ENCODE measurements at regions not wholly inside any gene's neighbourhood (a gene's known extent, or its start where the extent isn't known, plus 50 kb on each side); places are given as distances from the start of the nearest gene placed in this dataset.

DNA sequence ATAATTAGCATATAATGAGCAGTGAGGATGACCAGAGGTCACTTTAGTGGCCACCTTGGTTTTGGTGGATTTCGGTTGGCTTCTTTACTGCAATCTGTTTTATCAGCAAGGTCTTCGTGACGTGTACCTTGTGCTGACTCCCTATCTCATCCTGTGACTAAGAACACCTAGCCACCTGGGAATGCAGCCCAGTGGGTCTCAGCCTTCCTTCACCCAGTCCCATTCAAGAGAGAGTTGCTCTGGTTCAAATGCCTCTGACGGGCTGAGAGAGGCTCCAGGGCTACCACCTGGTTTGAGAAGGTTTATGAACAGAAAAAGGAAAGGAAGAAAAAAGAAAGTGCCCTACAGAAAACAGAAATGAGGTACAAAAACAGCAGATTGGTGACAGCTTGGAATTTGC lies 738.7 kb downstream of the SOCS6 start:
- Histone ChIP-seq H3K9me3 (no peaks in the 10 kb centered on the region), H3K27ac (no peak overlapping the region), H3K27me3 (ENCODE audit: low read depth) (no peaks in the 10 kb centered on the region), H3K4me1 (no peaks in the 10 kb centered on the region), H3K36me3 (no peaks in the 10 kb centered on the region), H3K4me3 (no peak overlapping the region)
- intact Hi-C loops (cut with DNase I): no loop called here
- TF ChIP-seq, protein P1, sequence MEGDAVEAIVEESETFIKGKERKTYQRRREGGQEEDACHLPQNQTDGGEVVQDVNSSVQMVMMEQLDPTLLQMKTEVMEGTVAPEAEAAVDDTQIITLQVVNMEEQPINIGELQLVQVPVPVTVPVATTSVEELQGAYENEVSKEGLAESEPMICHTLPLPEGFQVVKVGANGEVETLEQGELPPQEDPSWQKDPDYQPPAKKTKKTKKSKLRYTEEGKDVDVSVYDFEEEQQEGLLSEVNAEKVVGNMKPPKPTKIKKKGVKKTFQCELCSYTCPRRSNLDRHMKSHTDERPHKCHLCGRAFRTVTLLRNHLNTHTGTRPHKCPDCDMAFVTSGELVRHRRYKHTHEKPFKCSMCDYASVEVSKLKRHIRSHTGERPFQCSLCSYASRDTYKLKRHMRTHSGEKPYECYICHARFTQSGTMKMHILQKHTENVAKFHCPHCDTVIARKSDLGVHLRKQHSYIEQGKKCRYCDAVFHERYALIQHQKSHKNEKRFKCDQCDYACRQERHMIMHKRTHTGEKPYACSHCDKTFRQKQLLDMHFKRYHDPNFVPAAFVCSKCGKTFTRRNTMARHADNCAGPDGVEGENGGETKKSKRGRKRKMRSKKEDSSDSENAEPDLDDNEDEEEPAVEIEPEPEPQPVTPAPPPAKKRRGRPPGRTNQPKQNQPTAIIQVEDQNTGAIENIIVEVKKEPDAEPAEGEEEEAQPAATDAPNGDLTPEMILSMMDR (IDR thresholded peaks at IDR 0.05): no peak
- no peak for DNase-seq
- ATAC-seq: no peak

DNA sequence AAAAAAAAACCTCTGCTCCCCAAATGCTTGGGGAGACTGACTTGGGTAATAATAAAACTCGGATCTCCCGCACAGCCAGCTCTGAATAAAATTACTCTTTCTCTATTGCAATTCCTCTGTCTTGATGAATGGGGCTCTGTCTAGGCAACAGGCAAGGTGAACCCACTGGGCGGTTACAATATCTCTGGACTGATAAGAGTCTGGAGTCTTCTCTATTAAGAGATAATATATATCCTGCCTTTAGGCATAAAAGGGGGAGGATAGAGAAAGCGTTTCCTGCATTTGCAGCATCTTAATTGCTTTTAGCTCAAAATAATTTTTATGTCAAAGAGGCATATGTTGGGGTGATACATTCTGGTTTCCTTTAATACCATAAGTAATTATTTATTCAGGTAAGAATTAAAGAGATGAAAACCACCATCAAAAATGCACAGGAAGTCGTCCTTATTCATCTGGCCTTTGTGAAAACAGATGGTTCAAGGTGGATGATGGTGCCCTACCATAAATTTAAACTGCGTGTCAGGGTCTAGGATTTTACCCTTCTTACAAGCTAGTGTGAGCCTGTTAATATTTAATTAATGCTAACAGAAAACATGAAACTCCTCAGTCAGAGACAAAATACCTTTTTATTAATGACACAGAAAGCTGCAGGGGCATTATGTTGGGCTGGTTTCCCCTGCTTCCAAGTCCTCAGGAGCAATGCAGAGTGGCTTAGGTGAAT lies 736.8 kb downstream of the SOCS6 start:
- Histone ChIP-seq H3K9me3 (no peaks in the 10 kb centered on the region), H3K36me3 (no peaks in the 10 kb centered on the region), H3K4me1 (no peaks in the 10 kb centered on the region), H3K4me3 (no peak overlapping the region), H3K27ac (no peak overlapping the region), H3K27me3 (ENCODE audit: low read depth) (no peaks in the 10 kb centered on the region)
- no peak for ATAC-seq
- TF ChIP-seq, protein P1 (IDR thresholded peaks at IDR 0.05): no peak
- intact Hi-C loops (cut with DNase I): no loop called here
- no peak for DNase-seq

DNA sequence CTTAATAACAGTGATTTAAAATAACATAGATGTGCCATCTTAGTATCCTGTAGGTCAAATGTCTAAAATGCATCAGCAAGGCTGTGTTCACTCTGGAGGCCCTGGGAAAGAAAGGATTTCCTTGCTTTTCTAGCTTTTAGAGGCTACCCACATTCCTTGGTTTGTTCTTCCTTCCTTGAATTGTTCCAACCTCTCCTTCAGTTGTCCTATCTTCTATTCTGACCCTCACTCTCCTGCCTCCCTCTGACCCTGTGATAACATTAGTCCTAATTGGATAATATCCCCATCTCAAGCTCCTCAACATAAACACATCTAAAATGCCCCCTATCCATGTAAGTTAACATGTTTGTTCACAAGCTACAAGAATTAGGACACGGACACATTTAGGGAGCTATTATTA lies 733.5 kb downstream of the SOCS6 start:
- DNase-seq (no peak), ATAC-seq (no peak)
- no peaks in the 10 kb centered on the region for H3K4me1 ChIP-seq
- no peaks in the 10 kb centered on the region for H3K36me3 ChIP-seq
- no peak overlapping the region for H3K4me3 ChIP-seq
- intact Hi-C loops (cut with DNase I): no loop called here
- H3K27me3 ChIP-seq (ENCODE audit: low read depth): no peaks in the 10 kb centered on the region
- TF ChIP-seq, protein P1 (IDR thresholded peaks at IDR 0.05): no peak
- H3K9me3 ChIP-seq: no peaks in the 10 kb centered on the region
- H3K27ac ChIP-seq: no peak overlapping the region

DNA sequence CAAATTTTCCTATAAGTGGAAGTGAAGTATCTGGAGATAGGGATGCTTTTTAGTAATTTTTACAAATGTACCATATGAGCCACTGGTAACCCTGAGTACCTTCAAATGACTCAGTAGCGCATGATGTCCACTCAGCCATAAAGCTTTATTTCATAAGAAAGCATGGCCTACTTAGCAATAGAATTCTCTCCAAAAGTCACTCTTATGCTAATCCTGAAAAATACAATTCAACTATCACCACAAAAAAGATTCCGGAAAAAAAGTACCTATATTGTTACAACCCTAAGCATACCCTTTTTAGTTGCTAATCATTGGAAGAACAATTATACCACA lies 732.2 kb downstream of the SOCS6 start:
- no peak for ATAC-seq
- TF ChIP-seq, protein P1 (IDR thresholded peaks at IDR 0.05): no peak
- no peak overlapping the region for H3K27ac ChIP-seq
- no peaks in the 10 kb centered on the region for H3K4me1 ChIP-seq
- H3K4me3 ChIP-seq: no peak overlapping the region
- DNase-seq: no peak
- intact Hi-C loops (cut with DNase I): no loop called here
- H3K9me3 ChIP-seq: no peaks in the 10 kb centered on the region
- H3K27me3 ChIP-seq (ENCODE audit: low read depth): no peaks in the 10 kb centered on the region
- no peaks in the 10 kb centered on the region for H3K36me3 ChIP-seq

DNA sequence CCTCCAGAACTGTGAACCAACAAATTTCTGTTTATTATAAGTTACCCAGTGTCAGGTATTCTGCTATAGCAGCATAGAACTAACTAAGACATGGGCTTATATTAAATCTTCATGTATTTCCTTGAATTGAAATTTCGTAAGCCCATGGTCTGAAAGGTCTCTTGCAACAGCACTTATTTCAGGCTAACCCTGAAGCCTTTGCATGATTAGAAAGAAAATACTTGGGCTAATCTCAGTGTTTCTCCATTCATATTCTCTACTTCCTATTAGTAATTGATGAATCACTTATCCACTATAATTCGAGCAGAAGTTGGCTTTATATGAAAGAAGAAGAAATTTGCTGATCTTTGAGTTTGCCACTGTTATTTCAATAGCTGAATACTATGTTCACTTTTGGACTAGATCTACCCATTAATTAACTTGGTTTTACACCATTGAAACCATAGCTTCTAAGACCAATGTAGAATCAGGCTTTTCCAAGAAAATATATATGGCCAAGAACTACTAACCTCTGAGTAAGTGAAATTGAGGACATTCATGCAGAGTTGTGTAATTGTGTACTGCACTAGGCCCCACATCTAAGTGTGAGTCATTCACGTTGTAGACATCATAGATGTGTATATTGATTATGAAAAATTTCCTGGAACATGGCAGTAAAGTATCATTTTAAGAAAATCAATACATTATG lies 731.6 kb downstream of the SOCS6 start:
- Histone ChIP-seq H3K4me3 (no peak overlapping the region), H3K36me3 (no peaks in the 10 kb centered on the region), H3K9me3 (no peaks in the 10 kb centered on the region), H3K27ac (no peak overlapping the region), H3K27me3 (ENCODE audit: low read depth) (no peaks in the 10 kb centered on the region), H3K4me1 (no peaks in the 10 kb centered on the region)
- ATAC-seq (no peak), DNase-seq (no peak)
- TF ChIP-seq, protein P1 (IDR thresholded peaks at IDR 0.05): no peak
- intact Hi-C loops (cut with DNase I): no loop called here

Measured in lower lobe of right lung (tissue), 2 donors.